NCI-H69 (cell line): ENCODE measurements at regions not wholly inside any gene's neighbourhood (a gene's known extent, or its start where the extent isn't known, plus 50 kb on each side); places are given as distances from the start of the nearest gene placed in this dataset.

Experiments used
- DNase-seq: peaks from one replicate; lab custom pipeline; 2025; lab: John Stamatoyannopoulos, UW

GRCh38 chr2:30341500-30342267, 105.4 kb upstream of the LCLAT1 start:
- no peak for DNase-seq

DNA sequence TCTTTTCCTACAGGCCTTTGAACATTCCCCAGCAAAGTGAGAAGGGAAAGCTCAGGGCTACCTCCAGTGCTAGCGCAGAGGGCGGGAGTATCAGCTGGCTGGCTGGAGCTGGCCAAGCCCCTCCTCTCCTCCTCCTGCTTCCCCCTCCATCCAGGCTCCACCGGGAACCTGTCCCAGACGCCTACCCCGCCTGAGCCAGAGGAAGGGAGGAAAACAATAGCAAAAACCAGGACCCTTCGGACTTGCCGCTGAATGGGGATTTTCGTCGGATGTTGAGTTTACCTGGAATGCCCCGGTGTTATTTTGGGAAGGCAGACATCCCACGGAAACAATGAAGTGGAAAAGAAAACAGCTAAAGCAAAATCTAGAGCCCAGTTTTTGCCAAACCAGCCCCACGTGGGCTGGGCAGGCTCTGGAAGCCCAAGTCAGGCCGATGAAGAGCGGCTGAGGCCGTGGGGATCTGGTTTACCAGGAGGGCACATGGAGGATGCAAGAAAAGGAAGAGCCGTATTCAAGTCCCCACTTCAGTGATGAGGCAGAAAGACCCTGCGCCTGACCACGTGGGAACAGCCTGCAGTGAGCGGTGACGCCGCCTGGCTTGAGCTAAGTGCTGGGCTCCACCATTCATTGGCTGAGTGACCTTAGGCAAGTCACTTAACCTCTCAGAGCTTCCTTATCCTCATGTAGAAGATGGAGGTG, 100.4 kb upstream of the LCLAT1 start:
- peak; percentile 9 for DNase-seq

DNA sequence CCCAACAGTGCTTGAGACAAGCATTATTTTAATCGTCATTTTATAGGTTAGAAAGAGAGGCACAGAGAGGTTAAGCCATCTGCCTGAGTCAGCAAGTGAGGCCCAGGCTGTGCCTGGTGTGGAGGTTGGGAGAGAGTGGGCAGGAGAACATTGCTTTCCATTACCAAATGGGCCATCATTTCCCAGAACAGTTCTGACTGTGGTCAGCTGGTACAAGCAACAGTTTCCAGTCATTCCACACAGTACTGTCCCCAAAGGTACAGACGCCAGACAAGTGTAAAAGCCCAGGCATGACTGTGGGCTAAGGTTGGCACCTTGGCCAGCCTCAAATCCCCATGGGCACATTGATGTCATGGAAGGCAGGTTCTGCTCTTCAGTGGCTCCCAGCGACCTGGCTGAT, 98.2 kb upstream of the LCLAT1 start:
- no peak for DNase-seq

GRCh38 chr2:30349691-30350090, 97.4 kb upstream of the LCLAT1 start:
- no peak for DNase-seq

GRCh38 chr2:30351116-30351515, 95.9 kb upstream of the LCLAT1 start:
- no peak for DNase-seq

DNA sequence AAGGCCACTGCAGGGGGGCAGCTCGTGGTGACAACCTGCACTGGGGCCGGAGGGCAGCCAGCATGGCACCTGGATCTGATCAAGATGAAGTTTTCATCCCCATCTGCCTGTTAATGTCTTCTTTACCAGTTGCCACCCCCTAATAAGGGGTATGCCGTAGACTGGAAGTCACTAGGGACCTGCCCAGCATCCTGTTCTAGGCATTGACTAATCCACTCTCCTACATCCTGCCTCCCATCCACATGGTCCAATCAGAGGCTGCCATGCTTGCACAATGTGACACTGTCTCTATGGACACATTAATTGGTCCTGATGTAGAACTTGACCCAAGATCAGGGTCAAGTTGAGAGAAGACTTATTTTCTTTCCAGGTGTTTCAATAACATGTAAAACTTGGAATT, 95.1 kb upstream of the LCLAT1 start:
- DNase-seq: peak; percentile 45

DNA sequence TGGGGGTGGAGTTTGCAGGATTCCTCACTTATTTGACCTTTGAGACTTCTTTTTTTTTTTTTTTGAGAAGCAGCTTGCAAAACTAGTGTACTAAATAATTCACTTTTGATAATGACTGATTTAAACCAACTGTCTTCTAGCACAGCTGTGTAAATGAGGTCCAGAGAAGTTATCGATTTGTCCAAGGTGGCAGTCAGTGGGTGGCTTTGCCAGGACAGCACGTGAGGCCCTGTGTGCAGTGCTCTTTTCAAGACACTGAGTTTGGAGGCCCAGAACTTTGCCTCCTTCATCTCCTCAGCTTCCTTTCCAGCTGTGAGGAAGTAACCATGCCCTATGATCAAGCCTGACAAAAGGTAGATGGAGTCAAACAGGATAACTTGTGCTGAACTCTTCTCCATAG, 92.9 kb upstream of the LCLAT1 start:
- DNase-seq: no peak

- no peak for DNase-seq
Measured at GRCh38 chr2:30354621-30355020, 92.4 kb upstream of the LCLAT1 start.

GRCh38 chr2:30355306-30355705, 91.7 kb upstream of the LCLAT1 start:
- no peak for DNase-seq

- DNase-seq: no peak
Measured at GRCh38 chr2:30356071-30356470, 91.0 kb upstream of the LCLAT1 start.

- DNase-seq: no peak
Measured at GRCh38 chr2:30356776-30357175, 90.3 kb upstream of the LCLAT1 start.

DNA sequence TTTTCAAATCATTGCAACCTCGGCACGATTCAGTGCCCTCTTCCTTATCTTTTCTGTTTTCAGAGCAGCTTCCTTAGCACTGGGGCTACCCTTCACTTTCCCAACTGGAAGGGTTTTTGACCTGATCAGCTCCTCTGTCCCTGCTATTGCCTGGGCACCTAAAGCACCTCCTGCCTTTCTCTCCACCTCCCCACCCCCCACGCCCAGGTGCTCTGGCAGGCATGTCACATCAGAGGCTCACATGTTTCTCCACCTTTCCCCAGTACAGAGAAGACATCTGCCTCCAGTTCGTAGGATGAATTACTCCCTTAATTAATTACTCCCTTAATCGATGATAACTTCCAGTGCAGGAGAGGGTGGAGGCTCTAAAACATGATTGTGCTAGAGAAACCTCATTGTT, 88.7 kb upstream of the LCLAT1 start:
- no peak for DNase-seq

DNA sequence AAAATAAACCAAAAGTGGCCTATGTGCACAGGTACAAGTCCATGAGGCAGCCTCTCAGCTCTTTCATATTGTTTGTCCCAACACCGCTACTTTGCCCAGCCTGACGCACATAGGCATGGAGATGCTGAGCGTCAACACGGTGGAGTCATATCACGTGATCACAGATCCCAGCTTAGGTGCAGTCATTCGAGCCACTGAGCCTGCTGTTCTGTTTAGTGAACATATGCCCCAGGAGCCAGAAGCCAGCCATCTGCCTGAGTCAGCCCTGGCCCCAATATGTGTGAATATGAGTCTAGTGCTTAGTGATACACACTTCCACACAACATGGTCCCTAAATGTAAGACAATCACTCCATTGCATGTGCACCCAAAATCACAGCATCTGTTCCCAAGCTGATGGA, 88.2 kb upstream of the LCLAT1 start:
- DNase-seq: peak; percentile 47

- no peak for DNase-seq
Measured at GRCh38 chr2:30359644-30360167, 87.3 kb upstream of the LCLAT1 start.

DNA sequence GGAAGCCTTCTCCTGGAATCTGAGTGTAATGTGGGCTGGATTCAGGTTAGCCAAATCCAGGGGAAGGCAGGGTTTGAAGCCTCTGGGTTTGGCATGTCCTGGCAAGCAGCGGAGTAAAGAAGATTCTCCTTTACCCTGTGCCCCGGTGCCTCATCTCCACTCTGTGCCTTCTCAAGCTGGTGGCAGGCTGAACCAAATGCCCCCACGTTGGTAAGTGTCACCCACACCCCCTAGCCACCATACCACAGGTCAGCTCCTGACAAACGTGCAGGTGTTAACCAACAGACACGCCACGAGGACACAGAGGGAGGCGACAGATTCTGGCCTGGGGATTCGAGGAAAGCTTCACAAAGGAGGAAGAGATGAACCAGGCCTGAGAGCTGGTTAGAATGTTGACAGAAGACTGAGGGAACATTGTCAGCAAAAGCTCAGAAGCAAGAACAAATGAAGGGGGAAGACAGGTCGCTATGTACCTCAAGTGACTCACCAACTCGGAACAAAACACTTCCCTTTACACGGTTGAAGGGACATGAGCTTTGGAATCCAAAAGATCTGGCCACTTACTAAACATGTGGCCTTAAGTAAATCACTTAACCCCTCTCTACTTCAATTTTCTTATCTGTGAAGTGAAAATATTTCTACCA, 85.2 kb upstream of the LCLAT1 start:
- DNase-seq: no peak

- DNase-seq: no peak
Measured at GRCh38 chr2:30362468-30363081, 84.5 kb upstream of the LCLAT1 start.

DNA sequence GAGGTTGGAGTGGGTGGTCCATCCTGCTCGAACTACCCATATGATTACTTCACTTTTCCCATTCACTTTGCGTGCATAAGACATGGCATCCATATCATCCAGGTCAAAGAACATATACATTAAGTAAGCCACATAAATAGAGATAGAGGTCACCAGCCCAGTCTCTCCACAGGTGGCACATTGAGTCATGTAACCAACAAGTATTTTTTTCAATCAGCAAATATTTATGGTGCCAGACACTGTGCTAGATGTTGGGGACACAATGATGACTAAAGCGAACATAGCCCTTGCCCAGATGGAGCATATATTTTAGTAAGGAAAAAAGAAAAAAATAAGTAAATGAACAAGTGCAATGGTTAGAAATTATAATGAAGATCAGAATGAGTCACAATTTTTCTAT, 83.6 kb upstream of the LCLAT1 start:
- DNase-seq: no peak

DNA sequence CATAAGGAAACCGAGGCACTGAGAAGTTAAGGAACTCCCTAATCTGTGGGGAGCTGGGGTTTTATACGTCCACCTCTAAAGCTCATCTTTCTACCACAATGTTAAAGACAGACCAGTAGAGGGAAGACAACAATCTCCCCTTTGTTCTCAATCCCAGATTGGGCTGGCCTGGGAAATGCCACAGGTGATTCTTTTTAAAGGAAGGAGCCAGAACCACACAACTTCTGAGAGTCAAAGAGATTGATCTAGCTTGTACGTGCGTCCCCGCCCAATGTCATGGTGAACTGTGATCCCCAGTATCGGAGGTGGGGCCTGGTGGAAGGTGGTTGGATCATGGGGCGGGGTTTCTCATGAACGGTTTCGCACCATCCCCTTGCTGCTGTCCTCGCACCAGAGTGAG, 81.8 kb upstream of the LCLAT1 start:
- DNase-seq: no peak

DNA sequence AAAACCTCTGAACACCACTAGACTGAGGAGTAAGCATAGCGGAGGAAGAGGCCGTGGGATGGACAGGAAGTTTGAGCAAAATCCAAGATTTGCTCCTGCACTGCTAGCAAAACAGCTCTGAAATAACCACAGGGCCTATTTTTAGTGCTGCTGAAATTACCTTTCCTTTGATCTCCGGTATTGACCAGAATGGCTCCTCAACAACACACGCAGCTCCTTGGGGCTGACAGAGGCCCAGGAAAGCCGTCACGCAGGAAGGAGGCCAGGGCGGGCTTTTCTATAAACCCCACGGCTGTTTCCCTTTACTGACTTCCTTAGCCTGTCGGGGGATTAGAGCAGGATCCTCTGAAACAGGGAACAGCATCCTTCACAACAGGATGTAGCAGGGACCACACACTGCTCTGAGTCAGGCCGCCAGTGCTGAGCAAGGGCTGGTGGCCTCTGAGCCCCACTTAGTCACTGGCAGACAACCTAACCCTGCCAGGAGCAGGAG, 80.8 kb upstream of the LCLAT1 start:
- DNase-seq: no peak

GRCh38 chr2:30367232-30368070, 79.6 kb upstream of the LCLAT1 start:
- DNase-seq: no peak

DNA sequence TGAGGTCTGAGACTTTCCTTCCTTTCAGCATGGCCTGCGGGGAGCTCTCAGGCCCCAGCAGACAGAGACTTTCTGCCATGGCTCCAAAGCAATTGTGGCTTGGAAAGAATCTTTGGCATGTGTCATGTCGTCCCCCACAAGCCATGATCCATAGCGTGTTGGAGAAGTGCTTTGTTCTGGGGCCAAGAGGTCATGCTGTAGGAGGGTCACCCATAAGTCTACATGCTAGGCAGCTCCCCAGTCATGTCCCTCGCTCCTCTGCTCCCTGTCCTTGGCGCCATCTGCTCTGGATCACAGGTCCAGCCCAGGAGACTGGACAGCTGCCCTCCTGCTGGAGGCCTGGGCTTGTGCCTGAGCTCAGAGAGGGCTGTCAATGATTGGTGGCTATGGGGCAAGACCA, 78.8 kb upstream of the LCLAT1 start:
- no peak for DNase-seq
